CD4-positive, alpha-beta T cell (primary cell): ENCODE measurements at regions not wholly inside any gene's neighbourhood (a gene's known extent, or its start where the extent isn't known, plus 50 kb on each side); places are given as distances from the start of the nearest gene placed in this dataset.

ENCODE experiments used
- ATAC-seq: fragments of 200-7000 bp; cut with Tn5 transposase; one replicate; pipeline ENCODE4 v1.10.0; 2022; ENCODE audit warnings: mild to moderate bottlenecking; ENCODE audit not compliant: poor library complexity
- CTCF ChIA-PET: fragments of 350-600 bp; sonication (Branson Sonifier 250); formaldehyde crosslinking; loops from one replicate; lab custom pipeline; 2021; ENCODE audit warnings: antibody characterized with exemption, inconsistent platforms; lab: Charles Lee
- POLR2A ChIA-PET: fragments of 350-600 bp; sonication (Branson Sonifier 250); formaldehyde crosslinking; loops from one replicate; lab custom pipeline; 2021; ENCODE audit warnings: antibody characterized with exemption, inconsistent platforms; lab: Charles Lee
- DNase-seq, 14 experiments: peaks; one replicate each; pipeline ENCODE4 v3.0.0-alpha.2; 2013 to 2020; ENCODE audit warnings: mixed read lengths in 2 of 14
- H3K27ac ChIP-seq, 2 donors: one replicate each; pipeline versions ENCODE4 v1.5.1 to v1.7.0; 2013; ENCODE audit warnings: low read length in 2 of 2, low read depth in 1 of 2, mild to moderate bottlenecking in 1 of 2
- H3K27me3 ChIP-seq, 2 experiments: 1 replicate in 1 of 2; 2 replicates in 1 of 2; pipeline versions ENCODE4 v1.6.1 to v1.7.0; 2013; ENCODE audit warnings: low read length in 2 of 2, control low read depth in 1 of 2, mild to moderate bottlenecking in 1 of 2, moderate library complexity in 1 of 2; ENCODE audit not compliant: insufficient read depth in 2 of 2, control insufficient read depth in 1 of 2
- H3K36me3 ChIP-seq: one replicate; pipeline ENCODE4 v1.6.1; 2013; ENCODE audit warnings: low read length, control low read depth; ENCODE audit not compliant: insufficient read depth
- H3K4me1 ChIP-seq: one replicate; pipeline ENCODE4 v1.6.1; 2013; ENCODE audit warnings: low read length, control low read depth; ENCODE audit not compliant: insufficient read depth
- H3K4me3 ChIP-seq: one replicate; pipeline ENCODE4 v1.5.1; 2013; ENCODE audit warnings: mild to moderate bottlenecking, low read length, moderate library complexity
- H3K9me3 ChIP-seq, 2 experiments: 1 replicate in 1 of 2; 2 replicates in 1 of 2; pipeline versions ENCODE4 v1.6.1 to v1.7.0; 2013; ENCODE audit warnings: low read length in 2 of 2, mild to moderate bottlenecking in 2 of 2, control low read depth in 1 of 2, moderate library complexity in 1 of 2; ENCODE audit not compliant: control insufficient read depth in 1 of 2, insufficient read depth in 1 of 2
- H3K27ac Mint-ChIP-seq: one replicate; pipeline ENCODE4 v1.8.0; 2020; ENCODE audit warnings: mixed read lengths
- H3K27me3 Mint-ChIP-seq: one replicate; pipeline ENCODE4 v1.8.0; 2021; ENCODE audit warnings: mixed read lengths
- H3K36me3 Mint-ChIP-seq: one replicate; pipeline ENCODE4 v1.8.0; 2021; ENCODE audit warnings: low read depth, mixed read lengths
- H3K4me1 Mint-ChIP-seq: one replicate; pipeline ENCODE4 v1.8.0; 2021; ENCODE audit warnings: low read depth, mixed read lengths
- H3K4me3 Mint-ChIP-seq: one replicate; pipeline ENCODE4 v1.8.0; 2020; ENCODE audit warnings: mild to moderate bottlenecking, mixed read lengths
- H3K9me3 Mint-ChIP-seq: one replicate; pipeline ENCODE4 v1.8.0; 2020; ENCODE audit warnings: mixed read lengths
- intact Hi-C, 2 experiments: fragments of 100-400 bp; cut with DNase I in 1 of 2; cut with micrococcal nuclease in 1 of 2; formaldehyde crosslinking; loops; one replicate each; pipeline versions ENCODE4 v1.15.1 to v1.9.0; 2023 to 2025; cut with DNase I, micrococcal nuclease
- TF ChIP-seq, protein P1 (sequence below): fragments of 200-600 bp; IDR thresholded peaks from one replicate; pipeline ENCODE4 v1.8.0; 2022; ENCODE audit warnings: antibody characterized with exemption, mild to moderate bottlenecking

DNA sequence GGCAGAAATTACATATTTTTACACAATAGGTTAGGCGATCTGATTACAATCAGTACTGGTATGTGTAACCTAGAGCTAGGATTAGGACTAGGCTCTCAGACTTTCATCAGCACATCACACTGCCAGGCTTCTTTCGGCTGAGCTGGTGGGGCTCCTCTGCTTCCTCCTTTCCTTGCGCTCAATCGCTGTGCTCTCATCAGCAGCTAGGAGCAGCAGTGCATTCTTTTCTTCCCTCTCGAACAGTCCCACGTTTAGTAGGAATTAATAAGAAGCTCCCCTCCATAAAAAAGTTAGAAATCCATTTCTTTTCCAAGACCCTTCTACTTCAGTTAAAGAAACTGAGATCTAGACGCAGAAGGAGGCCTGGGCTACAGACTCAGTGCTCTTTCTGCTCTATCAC lies 350.4 kb downstream of the SPRY1 start:
- Mint-ChIP-seq H3K4me3 (no peak overlapping the region), H3K4me1 (no peaks in the 10 kb centered on the region), H3K27ac (no peak overlapping the region), H3K27me3 (peaks cover 12% of the 10 kb centered on the region), H3K9me3 (no peaks in the 10 kb centered on the region), H3K36me3 (no peaks in the 10 kb centered on the region)
- Histone ChIP-seq H3K36me3 (no peaks in the 10 kb centered on the region), H3K27ac (no peak overlapping the region), H3K9me3 (no peaks in the 10 kb centered on the region), H3K27me3 (peaks cover 0 to 3% of the 10 kb centered on the region in 2 experiments), H3K4me1 (no peaks in the 10 kb centered on the region), H3K4me3 (no peak overlapping the region)
- ChIA-PET POLR2A (no interaction called here), CTCF (no interaction called here)
- intact Hi-C loops: no loop called here
- ATAC-seq: no peak
- DNase-seq: no peak
- TF ChIP-seq, protein P1, sequence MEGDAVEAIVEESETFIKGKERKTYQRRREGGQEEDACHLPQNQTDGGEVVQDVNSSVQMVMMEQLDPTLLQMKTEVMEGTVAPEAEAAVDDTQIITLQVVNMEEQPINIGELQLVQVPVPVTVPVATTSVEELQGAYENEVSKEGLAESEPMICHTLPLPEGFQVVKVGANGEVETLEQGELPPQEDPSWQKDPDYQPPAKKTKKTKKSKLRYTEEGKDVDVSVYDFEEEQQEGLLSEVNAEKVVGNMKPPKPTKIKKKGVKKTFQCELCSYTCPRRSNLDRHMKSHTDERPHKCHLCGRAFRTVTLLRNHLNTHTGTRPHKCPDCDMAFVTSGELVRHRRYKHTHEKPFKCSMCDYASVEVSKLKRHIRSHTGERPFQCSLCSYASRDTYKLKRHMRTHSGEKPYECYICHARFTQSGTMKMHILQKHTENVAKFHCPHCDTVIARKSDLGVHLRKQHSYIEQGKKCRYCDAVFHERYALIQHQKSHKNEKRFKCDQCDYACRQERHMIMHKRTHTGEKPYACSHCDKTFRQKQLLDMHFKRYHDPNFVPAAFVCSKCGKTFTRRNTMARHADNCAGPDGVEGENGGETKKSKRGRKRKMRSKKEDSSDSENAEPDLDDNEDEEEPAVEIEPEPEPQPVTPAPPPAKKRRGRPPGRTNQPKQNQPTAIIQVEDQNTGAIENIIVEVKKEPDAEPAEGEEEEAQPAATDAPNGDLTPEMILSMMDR: no peak

GRCh38 chr4:123748806-123749205 lies 352.2 kb downstream of the SPRY1 start:
- no peak for ATAC-seq
- DNase-seq: no peak

GRCh38 chr4:123749383-123749782 lies 352.8 kb downstream of the SPRY1 start:
- no peaks in the 10 kb centered on the region for H3K4me1 Mint-ChIP-seq
- H3K9me3 Mint-ChIP-seq: no peaks in the 10 kb centered on the region
- ChIA-PET CTCF (interaction anchor here (0.7 kb wide), 1 partner anchor 17 kb away, joined by 3 read pairs; no protein-coding TSS in a partner anchor), POLR2A (no interaction called here)
- Histone ChIP-seq H3K4me3 (no peak overlapping the region), H3K9me3 (no peaks in the 10 kb centered on the region), H3K36me3 (no peaks in the 10 kb centered on the region), H3K27me3 (peaks cover 0 to 3% of the 10 kb centered on the region in 2 experiments), H3K4me1 (no peaks in the 10 kb centered on the region), H3K27ac (no peak overlapping the region)
- no peak overlapping the region for H3K4me3 Mint-ChIP-seq
- intact Hi-C loops: no loop called here
- H3K27me3 Mint-ChIP-seq: peaks cover 12% of the 10 kb centered on the region
- TF ChIP-seq, protein P1: no peak
- ATAC-seq: no peak
- no peak for DNase-seq
- no peak overlapping the region for H3K27ac Mint-ChIP-seq
- no peaks in the 10 kb centered on the region for H3K36me3 Mint-ChIP-seq

More at GRCh38 chr4:123748806-123749205, 352.2 kb downstream of the SPRY1 start:
- H3K9me3 ChIP-seq: no peaks in the 10 kb centered on the region
- peaks cover 0 to 3% of the 10 kb centered on the region in 2 experiments for H3K27me3 ChIP-seq
- TF ChIP-seq, protein P1: no peak
- Mint-ChIP-seq H3K9me3 (no peaks in the 10 kb centered on the region), H3K4me3 (no peak overlapping the region), H3K27me3 (peaks cover 12% of the 10 kb centered on the region), H3K36me3 (no peaks in the 10 kb centered on the region), H3K27ac (no peak overlapping the region), H3K4me1 (no peaks in the 10 kb centered on the region)
- H3K36me3 ChIP-seq: no peaks in the 10 kb centered on the region
- intact Hi-C loops: no loop called here
- H3K4me3 ChIP-seq: no peak overlapping the region
- no peaks in the 10 kb centered on the region for H3K4me1 ChIP-seq
- CTCF ChIA-PET: interaction anchor here (0.7 kb wide), 1 partner anchor 18 kb away, joined by 3 read pairs; no protein-coding TSS in a partner anchor
- no peak overlapping the region for H3K27ac ChIP-seq
- POLR2A ChIA-PET: no interaction called here
